ENCODE measurements at regions not wholly inside any gene's neighbourhood (a gene's known extent, or its start where the extent isn't known, plus 50 kb on each side); places are given as distances from the start of the nearest gene placed in this dataset.

DNA sequence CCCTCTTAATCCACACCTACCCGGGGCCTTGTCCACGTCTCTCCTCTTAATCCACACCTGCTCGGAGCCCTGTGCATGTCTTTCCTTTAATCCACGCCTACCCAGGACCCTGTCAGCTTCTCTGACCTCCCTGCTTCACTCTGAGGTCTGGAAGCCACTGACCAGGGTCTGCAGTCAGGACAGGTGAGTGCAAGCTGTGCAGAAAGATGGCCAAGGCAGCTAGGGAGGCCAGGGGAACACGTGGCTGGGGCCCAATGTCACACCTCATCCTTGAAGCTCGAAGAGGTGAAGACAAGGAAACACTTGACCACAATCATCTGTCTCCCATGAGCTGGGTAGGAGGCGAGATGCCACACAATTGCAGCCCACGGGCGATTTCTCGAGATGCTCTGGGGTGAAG, 1516.9 kb downstream of the BRD1 start:
- no peaks in the 10 kb centered on the region for H3K36me3 ChIP-seq (ENCODE audit: low read length)
- no peaks in the 10 kb centered on the region for H3K9me2 ChIP-seq (replicated peaks; ENCODE audit: insufficient read depth, low read length)
- no peak overlapping the region for H3K9ac ChIP-seq (ENCODE audit: low read length)
- H3K4me2 ChIP-seq (ENCODE audit: low read depth, low read length, poor library complexity, severe bottlenecking) = no peak overlapping the region
- H3F3A ChIP-seq (ENCODE audit: insufficient read depth) = no peaks in the 10 kb centered on the region
- no peak overlapping the region for H2AFZ ChIP-seq (ENCODE audit: low read depth, low read length, severe bottlenecking)
- no peaks in the 10 kb centered on the region for H4K20me1 ChIP-seq (ENCODE audit: low read depth, low read length)
- no peaks in the 10 kb centered on the region for H3K79me2 ChIP-seq (ENCODE audit: insufficient read depth, low read length)
- no peak overlapping the region for H3K27ac ChIP-seq (ENCODE audit: low read depth, low read length)
- H3K27me3 ChIP-seq (ENCODE audit: low read length) = no peaks in the 10 kb centered on the region
- H3K4me3 ChIP-seq (ENCODE audit: insufficient read depth, low read length, poor library complexity, severe bottlenecking) = no peak overlapping the region
- TF ChIP-seq, protein P1, sequence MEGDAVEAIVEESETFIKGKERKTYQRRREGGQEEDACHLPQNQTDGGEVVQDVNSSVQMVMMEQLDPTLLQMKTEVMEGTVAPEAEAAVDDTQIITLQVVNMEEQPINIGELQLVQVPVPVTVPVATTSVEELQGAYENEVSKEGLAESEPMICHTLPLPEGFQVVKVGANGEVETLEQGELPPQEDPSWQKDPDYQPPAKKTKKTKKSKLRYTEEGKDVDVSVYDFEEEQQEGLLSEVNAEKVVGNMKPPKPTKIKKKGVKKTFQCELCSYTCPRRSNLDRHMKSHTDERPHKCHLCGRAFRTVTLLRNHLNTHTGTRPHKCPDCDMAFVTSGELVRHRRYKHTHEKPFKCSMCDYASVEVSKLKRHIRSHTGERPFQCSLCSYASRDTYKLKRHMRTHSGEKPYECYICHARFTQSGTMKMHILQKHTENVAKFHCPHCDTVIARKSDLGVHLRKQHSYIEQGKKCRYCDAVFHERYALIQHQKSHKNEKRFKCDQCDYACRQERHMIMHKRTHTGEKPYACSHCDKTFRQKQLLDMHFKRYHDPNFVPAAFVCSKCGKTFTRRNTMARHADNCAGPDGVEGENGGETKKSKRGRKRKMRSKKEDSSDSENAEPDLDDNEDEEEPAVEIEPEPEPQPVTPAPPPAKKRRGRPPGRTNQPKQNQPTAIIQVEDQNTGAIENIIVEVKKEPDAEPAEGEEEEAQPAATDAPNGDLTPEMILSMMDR (IDR thresholded peaks at IDR 0.05; ENCODE audit: insufficient read depth, low read length, poor library complexity, severe bottlenecking) = no peak
- TF ChIP-seq EZH2phosphoT487 (conservative IDR thresholded peaks at IDR 0.05; ENCODE audit: low read length) = no peak
- peaks cover 7% of the 10 kb centered on the region; the same call in 1 of the 2 replicates for H3K9me3 ChIP-seq (ENCODE audit: insufficient read depth, low read length)

GRCh38 chr22:48310289-48310688, 1517.4 kb downstream of the BRD1 start:
- H3K9me3 ChIP-seq (ENCODE audit: insufficient read depth, low read length) = peaks cover 7% of the 10 kb centered on the region; the same call in 1 of the 2 replicates
- TF ChIP-seq, protein P1 (IDR thresholded peaks at IDR 0.05; ENCODE audit: insufficient read depth, low read length, poor library complexity, severe bottlenecking) = no peak
- no peak for TF ChIP-seq EZH2phosphoT487 (conservative IDR thresholded peaks at IDR 0.05; ENCODE audit: low read length)
- no peak overlapping the region for H3K9ac ChIP-seq (ENCODE audit: low read length)
- no peak overlapping the region for H3K4me2 ChIP-seq (ENCODE audit: low read depth, low read length, poor library complexity, severe bottlenecking)
- H3K27me3 ChIP-seq (ENCODE audit: low read length) = no peaks in the 10 kb centered on the region
- H3F3A ChIP-seq (ENCODE audit: insufficient read depth) = no peaks in the 10 kb centered on the region
- no peaks in the 10 kb centered on the region for H3K79me2 ChIP-seq (ENCODE audit: insufficient read depth, low read length)
- no peak overlapping the region for H3K4me3 ChIP-seq (ENCODE audit: insufficient read depth, low read length, poor library complexity, severe bottlenecking)
- no peaks in the 10 kb centered on the region for H4K20me1 ChIP-seq (ENCODE audit: low read depth, low read length)
- H2AFZ ChIP-seq (ENCODE audit: low read depth, low read length, severe bottlenecking) = no peak overlapping the region
- H3K36me3 ChIP-seq (ENCODE audit: low read length) = no peaks in the 10 kb centered on the region
- H3K9me2 ChIP-seq (replicated peaks; ENCODE audit: insufficient read depth, low read length) = no peaks in the 10 kb centered on the region
- no peak overlapping the region for H3K27ac ChIP-seq (ENCODE audit: low read depth, low read length)

DNA sequence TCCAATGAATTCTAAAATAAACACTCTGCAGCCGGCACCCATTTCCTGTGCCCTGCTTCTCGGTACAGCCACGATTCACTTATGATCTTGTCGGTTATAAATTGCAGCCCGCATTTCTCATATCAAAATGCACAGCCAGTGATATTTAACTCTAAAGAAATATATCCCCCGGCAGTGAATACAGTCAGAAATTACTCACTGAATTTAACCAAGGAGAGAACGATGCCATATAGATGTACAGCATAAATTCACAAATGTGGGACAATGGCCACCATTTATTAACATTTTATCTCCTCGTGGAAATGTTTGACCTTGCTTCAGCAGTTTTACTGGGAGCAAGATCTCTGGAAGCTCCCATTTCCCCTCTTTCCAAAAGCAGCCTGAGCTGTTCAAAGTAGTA, 1517.8 kb downstream of the BRD1 start:
- H3K9ac ChIP-seq (ENCODE audit: low read length) = no peak overlapping the region
- H3K9me2 ChIP-seq (replicated peaks; ENCODE audit: insufficient read depth, low read length) = no peaks in the 10 kb centered on the region
- no peaks in the 10 kb centered on the region for H3K79me2 ChIP-seq (ENCODE audit: insufficient read depth, low read length)
- no peaks in the 10 kb centered on the region for H3F3A ChIP-seq (ENCODE audit: insufficient read depth)
- peaks cover 7% of the 10 kb centered on the region; the same call in 1 of the 2 replicates for H3K9me3 ChIP-seq (ENCODE audit: insufficient read depth, low read length)
- no peak overlapping the region for H3K4me2 ChIP-seq (ENCODE audit: low read depth, low read length, poor library complexity, severe bottlenecking)
- H2AFZ ChIP-seq (ENCODE audit: low read depth, low read length, severe bottlenecking) = no peak overlapping the region
- no peak overlapping the region for H3K27ac ChIP-seq (ENCODE audit: low read depth, low read length)
- no peaks in the 10 kb centered on the region for H3K27me3 ChIP-seq (ENCODE audit: low read length)
- no peaks in the 10 kb centered on the region for H4K20me1 ChIP-seq (ENCODE audit: low read depth, low read length)
- no peak overlapping the region for H3K4me3 ChIP-seq (ENCODE audit: insufficient read depth, low read length, poor library complexity, severe bottlenecking)
- H3K36me3 ChIP-seq (ENCODE audit: low read length) = no peaks in the 10 kb centered on the region
- TF ChIP-seq, protein P1 (IDR thresholded peaks at IDR 0.05; ENCODE audit: insufficient read depth, low read length, poor library complexity, severe bottlenecking) = no peak
- no peak for TF ChIP-seq EZH2phosphoT487 (conservative IDR thresholded peaks at IDR 0.05; ENCODE audit: low read length)
